Caco-2 (cell line): ENCODE measurements at regions not wholly inside any gene's neighbourhood (a gene's known extent, or its start where the extent isn't known, plus 50 kb on each side); places are given as distances from the start of the nearest gene placed in this dataset.

Source experiments
- BruUV-seq: library from RNA; stranded (reverse); fragments of 400-500 nt; replicated peaks from 2 replicates; lab custom pipeline; 2021; lab: Mats Ljungman, UMichigan
- CTCF ChIA-PET: fragments of 300-600 bp; sonication (Branson Sonifier 250); formaldehyde crosslinking; loops from one replicate; lab custom pipeline; 2022; ENCODE audit warnings: antibody characterized with exemption; lab: Charles Lee
- POLR2A ChIA-PET: fragments of 300-600 bp; sonication (Branson Sonifier 250); formaldehyde crosslinking; loops from one replicate; lab custom pipeline; 2022; ENCODE audit warnings: antibody characterized with exemption; lab: Charles Lee
- DNase-seq, 2 experiments: peaks; one replicate each; pipeline versions ENCODE4 v3.0.0 to v3.0.0-alpha.2; 2020 to 2022
- H3K27me3 ChIP-seq: replicated peaks from 2 replicates; pipeline ENCODE4 v1.6.0; 2011; ENCODE audit warnings: low read length; ENCODE audit not compliant: control insufficient read depth, insufficient read depth
- H3K36me3 ChIP-seq: 2 replicates; pipeline ENCODE4 v1.5.1; 2011; ENCODE audit warnings: low read length; ENCODE audit not compliant: control insufficient read depth, insufficient read depth
- H3K4me1 ChIP-seq: fragments of 250-450 bp; sonication (Bioruptor Pico); 2 replicates; pipeline ENCODE4 v1.5.1; 2020; ENCODE audit warnings: mild to moderate bottlenecking
- H3K4me3 ChIP-seq: 2 replicates; pipeline ENCODE4 v1.5.1; 2011; ENCODE audit warnings: low read depth, mild to moderate bottlenecking, control low read depth, low read length
- H3K9me3 ChIP-seq: fragments of 250-450 bp; sonication (Bioruptor Pico); 2 replicates; pipeline ENCODE4 v1.5.1; 2020; ENCODE audit warnings: mild to moderate bottlenecking, moderate library complexity
- H3K27ac Mint-ChIP-seq: one replicate; pipeline ENCODE4 v1.8.0; 2022; ENCODE audit warnings: mixed read lengths; ENCODE audit not compliant: unreplicated experiment
- H3K27me3 Mint-ChIP-seq: one replicate; pipeline ENCODE4 v1.8.0; 2022; ENCODE audit warnings: mixed read lengths; ENCODE audit not compliant: insufficient read depth, unreplicated experiment
- H3K36me3 Mint-ChIP-seq: one replicate; pipeline ENCODE4 v1.8.0; 2022; ENCODE audit warnings: mild to moderate bottlenecking, mixed read lengths; ENCODE audit not compliant: insufficient read depth, unreplicated experiment
- H3K4me1 Mint-ChIP-seq: one replicate; pipeline ENCODE4 v1.8.0; 2022; ENCODE audit warnings: low read depth, mixed read lengths; ENCODE audit not compliant: unreplicated experiment
- H3K4me3 Mint-ChIP-seq: one replicate; pipeline ENCODE4 v1.8.0; 2022; ENCODE audit warnings: mild to moderate bottlenecking, moderate library complexity, mixed read lengths; ENCODE audit not compliant: unreplicated experiment
- H3K9me3 Mint-ChIP-seq: one replicate; pipeline ENCODE4 v1.8.0; 2022; ENCODE audit warnings: mixed read lengths; ENCODE audit not compliant: unreplicated experiment
- intact Hi-C: fragments of 100-400 bp; cut with micrococcal nuclease; formaldehyde crosslinking; loops from one replicate; pipeline ENCODE4 v1.10.0; 2022; ENCODE audit not compliant: unreplicated experiment
- TF ChIP-seq, protein P1 (sequence below), 2 experiments: fragments of 200-600 bp in 1 of 2; IDR thresholded peaks; 1 replicate in 1 of 2; 2 replicates in 1 of 2; pipeline versions ENCODE4 v1.5.1 to v1.8.0; 2011 to 2022; ENCODE audit warnings: antibody characterized with exemption in 1 of 2, control low read depth in 1 of 2, inconsistent platforms in 1 of 2, low read depth in 1 of 2, low read length in 1 of 2, mild to moderate bottlenecking in 1 of 2, moderate library complexity in 1 of 2; ENCODE audit not compliant: insufficient read depth in 1 of 2, severe bottlenecking in 1 of 2, unreplicated experiment in 1 of 2

DNA sequence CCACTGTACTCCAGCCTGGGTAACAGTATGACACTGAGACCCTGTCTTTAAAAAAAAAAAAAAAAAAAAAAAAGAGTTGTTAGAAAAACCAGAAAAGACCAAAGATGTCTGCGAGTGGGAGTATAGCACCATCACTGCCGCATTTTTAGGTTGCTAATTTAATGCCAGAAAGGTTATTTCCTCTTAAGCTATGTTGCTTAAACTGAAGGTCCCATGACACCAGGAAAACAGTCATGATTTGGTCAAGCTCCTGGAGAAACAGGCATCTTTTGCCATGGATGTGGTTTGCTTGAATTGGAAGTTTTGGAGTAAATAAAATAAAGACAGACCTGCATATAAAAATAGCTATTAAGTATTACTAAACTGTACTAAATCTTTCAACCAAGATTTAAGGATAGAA lies 68.3 kb upstream of the TNFRSF21 start:
- no peak overlapping the region for H3K27ac Mint-ChIP-seq
- H3K4me1 Mint-ChIP-seq = peaks cover 2% of the 10 kb centered on the region
- BruUV-seq = no TSS peak
- 0 out of 2 replicates have a peak, but pooled peaks cover 5% of the 10 kb centered on the region for H3K4me1 ChIP-seq
- CTCF ChIA-PET = no interaction called here
- H3K9me3 Mint-ChIP-seq = peaks cover 2% of the 10 kb centered on the region
- no peak for DNase-seq
- H3K4me3 Mint-ChIP-seq = no peak overlapping the region
- H3K27me3 Mint-ChIP-seq = no peaks in the 10 kb centered on the region
- POLR2A ChIA-PET = interaction anchor here (0.6 kb wide), 1 partner anchor 108 kb away, joined by 3 read pairs; no protein-coding TSS in a partner anchor
- H3K27me3 ChIP-seq = no peaks in the 10 kb centered on the region
- TF ChIP-seq, protein P1, sequence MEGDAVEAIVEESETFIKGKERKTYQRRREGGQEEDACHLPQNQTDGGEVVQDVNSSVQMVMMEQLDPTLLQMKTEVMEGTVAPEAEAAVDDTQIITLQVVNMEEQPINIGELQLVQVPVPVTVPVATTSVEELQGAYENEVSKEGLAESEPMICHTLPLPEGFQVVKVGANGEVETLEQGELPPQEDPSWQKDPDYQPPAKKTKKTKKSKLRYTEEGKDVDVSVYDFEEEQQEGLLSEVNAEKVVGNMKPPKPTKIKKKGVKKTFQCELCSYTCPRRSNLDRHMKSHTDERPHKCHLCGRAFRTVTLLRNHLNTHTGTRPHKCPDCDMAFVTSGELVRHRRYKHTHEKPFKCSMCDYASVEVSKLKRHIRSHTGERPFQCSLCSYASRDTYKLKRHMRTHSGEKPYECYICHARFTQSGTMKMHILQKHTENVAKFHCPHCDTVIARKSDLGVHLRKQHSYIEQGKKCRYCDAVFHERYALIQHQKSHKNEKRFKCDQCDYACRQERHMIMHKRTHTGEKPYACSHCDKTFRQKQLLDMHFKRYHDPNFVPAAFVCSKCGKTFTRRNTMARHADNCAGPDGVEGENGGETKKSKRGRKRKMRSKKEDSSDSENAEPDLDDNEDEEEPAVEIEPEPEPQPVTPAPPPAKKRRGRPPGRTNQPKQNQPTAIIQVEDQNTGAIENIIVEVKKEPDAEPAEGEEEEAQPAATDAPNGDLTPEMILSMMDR (IDR thresholded peaks at IDR 0.05; ENCODE audit: insufficient read depth in 1 of 2, low read depth in 1 of 2, low read length in 1 of 2, severe bottlenecking in 1 of 2, unreplicated experiment in 1 of 2) = no peak
- no peaks in the 10 kb centered on the region for H3K9me3 ChIP-seq
- no peaks in the 10 kb centered on the region for H3K36me3 Mint-ChIP-seq
- H3K4me3 ChIP-seq = no peak overlapping the region
- no peaks in the 10 kb centered on the region for H3K36me3 ChIP-seq
- intact Hi-C loops = no loop called here

DNA sequence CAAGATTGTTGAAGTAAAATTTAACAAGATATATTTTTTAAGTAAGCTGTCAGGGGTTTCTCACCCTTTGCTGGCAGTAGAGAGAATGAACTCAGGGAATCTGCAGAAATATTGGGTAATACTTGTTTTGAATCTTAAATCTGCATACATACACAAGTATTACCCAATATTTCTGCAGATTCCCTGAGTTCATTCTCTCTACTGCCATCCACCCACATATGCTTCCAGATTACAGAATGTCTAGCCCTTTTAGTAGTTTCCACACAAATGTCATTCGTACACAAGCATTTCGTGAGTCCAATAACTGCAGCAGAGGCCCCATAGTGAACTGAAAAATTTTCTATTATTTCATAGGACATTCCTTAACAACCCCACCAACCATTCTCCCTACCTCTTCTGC lies 69.6 kb upstream of the TNFRSF21 start:
- TF ChIP-seq, protein P1 (IDR thresholded peaks at IDR 0.05; ENCODE audit: insufficient read depth in 1 of 2, low read depth in 1 of 2, low read length in 1 of 2, severe bottlenecking in 1 of 2, unreplicated experiment in 1 of 2) = no peak
- BruUV-seq = no TSS peak
- Mint-ChIP-seq H3K27ac (no peak overlapping the region), H3K4me3 (no peak overlapping the region), H3K27me3 (no peaks in the 10 kb centered on the region), H3K36me3 (no peaks in the 10 kb centered on the region), H3K4me1 (no peaks in the 10 kb centered on the region), H3K9me3 (peaks cover 7% of the 10 kb centered on the region)
- Histone ChIP-seq H3K27me3 (no peaks in the 10 kb centered on the region), H3K36me3 (no peaks in the 10 kb centered on the region), H3K4me3 (no peak overlapping the region), H3K4me1 (0 out of 2 replicates have a peak, but pooled peaks cover 5% of the 10 kb centered on the region), H3K9me3 (0 out of 2 replicates have a peak, but pooled peaks cover 3% of the 10 kb centered on the region)
- intact Hi-C loops = no loop called here
- DNase-seq = no peak
- CTCF ChIA-PET = no interaction called here
- POLR2A ChIA-PET = no interaction called here

DNA sequence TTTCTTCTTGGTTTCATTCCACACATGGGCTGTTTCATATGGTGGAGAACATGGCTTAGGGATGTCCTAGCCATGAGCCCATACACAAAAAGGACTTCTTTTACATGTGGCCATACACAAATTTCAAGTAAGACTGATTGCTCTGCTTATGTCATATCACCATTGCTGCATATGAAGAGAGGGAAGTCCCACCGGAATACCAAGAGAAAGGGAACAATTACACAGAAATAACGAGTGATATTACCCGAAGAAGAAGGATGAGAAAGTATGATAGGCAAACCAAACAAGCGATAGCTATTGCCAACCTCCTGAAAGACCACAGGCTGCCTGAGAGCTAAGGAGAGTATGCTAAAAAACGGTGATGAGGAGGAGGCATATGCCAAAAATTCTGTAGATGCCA lies 70.5 kb upstream of the TNFRSF21 start:
- ChIA-PET POLR2A (no interaction called here), CTCF (no interaction called here)
- Histone ChIP-seq H3K4me3 (no peak overlapping the region), H3K4me1 (0 out of 2 replicates have a peak, but pooled peaks cover 5% of the 10 kb centered on the region), H3K27me3 (no peaks in the 10 kb centered on the region), H3K9me3 (0 out of 2 replicates have a peak, but pooled peaks cover 3% of the 10 kb centered on the region), H3K36me3 (no peaks in the 10 kb centered on the region)
- DNase-seq = no peak
- intact Hi-C loops = no loop called here
- Mint-ChIP-seq H3K27ac (no peak overlapping the region), H3K27me3 (no peaks in the 10 kb centered on the region), H3K4me1 (no peaks in the 10 kb centered on the region), H3K4me3 (no peak overlapping the region), H3K9me3 (peaks cover 13% of the 10 kb centered on the region), H3K36me3 (no peaks in the 10 kb centered on the region)
- no TSS peak for BruUV-seq
- TF ChIP-seq, protein P1 (IDR thresholded peaks at IDR 0.05; ENCODE audit: insufficient read depth in 1 of 2, low read depth in 1 of 2, low read length in 1 of 2, severe bottlenecking in 1 of 2, unreplicated experiment in 1 of 2) = no peak
